LNCaP clone FGC (cell line): ENCODE measurements at regions not wholly inside any gene's neighbourhood (a gene's known extent, or its start where the extent isn't known, plus 50 kb on each side); places are given as distances from the start of the nearest gene placed in this dataset.
"Not testable (repeated sequence)": the region's sequence is repeated elsewhere in the genome, so short reads cannot be mapped to it uniquely, and the experiment has no call there.

ENCODE experiments used
- DNase-seq: peaks from one replicate; pipeline ENCODE4 v3.0.0-alpha.2; 2011; ENCODE audit warnings: low read depth
- H3K4me3 ChIP-seq: 2 replicates; pipeline ENCODE4 v1.5.1; 2011; ENCODE audit warnings: mild to moderate bottlenecking, low read depth, low read length, control low read depth
- CTCF ChIP-seq: IDR thresholded peaks from 2 replicates; pipeline ENCODE4 v1.5.1; 2012; ENCODE audit warnings: mild to moderate bottlenecking; ENCODE audit not compliant: control insufficient read depth, insufficient read depth; ENCODE audit errors: extremely low read depth

- no peak for DNase-seq
- H3K4me3 ChIP-seq: no peak overlapping the region
- TF ChIP-seq CTCF: no peak
These were observed 277.0 kb upstream of the INTU start for GRCh38 chr4:127355743-127356142.

GRCh38 chr4:127357765-127358164 is 275.0 kb upstream of the INTU start:
- DNase-seq: no peak
- no peak overlapping the region for H3K4me3 ChIP-seq
- no peak for TF ChIP-seq CTCF

GRCh38 chr4:127362686-127363085 is 270.1 kb upstream of the INTU start:
- no peak overlapping the region for H3K4me3 ChIP-seq
- TF ChIP-seq CTCF: no peak
- DNase-seq: no peak

- H3K4me3 ChIP-seq: no peak overlapping the region
- no peak for TF ChIP-seq CTCF
- DNase-seq: no peak
These were observed 268.4 kb upstream of the INTU start for GRCh38 chr4:127364397-127364796.

GRCh38 chr4:127364911-127365310 is 267.8 kb upstream of the INTU start:
- TF ChIP-seq CTCF: no peak
- DNase-seq: no peak
- H3K4me3 ChIP-seq: no peak overlapping the region

- H3K4me3 ChIP-seq: no peak overlapping the region
- TF ChIP-seq CTCF: no peak
- no peak for DNase-seq
These were observed 262.2 kb upstream of the INTU start for GRCh38 chr4:127370604-127371003.

- no peak for TF ChIP-seq CTCF
- no peak for DNase-seq
- H3K4me3 ChIP-seq: no peak overlapping the region
These were observed 253.3 kb upstream of the INTU start for GRCh38 chr4:127379499-127379898.

- DNase-seq, H3K4me3 ChIP-seq: not testable (repeated sequence)
These were observed 252.8 kb upstream of the INTU start for GRCh38 chr4:127379948-127380347.
